ENCODE measurements at regions not wholly inside any gene's neighbourhood (a gene's known extent, or its start where the extent isn't known, plus 50 kb on each side); places are given as distances from the start of the nearest gene placed in this dataset.

GRCh38 chr7:11302121-11302520, 328.4 kb downstream of the PHF14 start:
- no peak overlapping the region for H3K27ac ChIP-seq (ENCODE audit: extremely low read depth, low read depth, low read length)
- H3K4me2 ChIP-seq (ENCODE audit: insufficient read depth, low read length) = no peak overlapping the region
- no peak overlapping the region for H2AFZ ChIP-seq (ENCODE audit: low read depth, low read length)
- no peak overlapping the region for H3K4me3 ChIP-seq
- no peaks in the 10 kb centered on the region for H3K9me1 ChIP-seq (ENCODE audit: control insufficient read depth, insufficient read depth, low read length)
- no peaks in the 10 kb centered on the region for H3K4me1 ChIP-seq (replicated peaks in 1 of 2; ENCODE audit: control insufficient read depth in 2 of 2, insufficient read depth in 2 of 2, low read length in 2 of 2)
- intact Hi-C loops (cut with micrococcal nuclease) = no loop called here
- CTCF ChIA-PET (ENCODE audit: low intra/inter-chr PET ratio) = no interaction called here
- no peaks in the 10 kb centered on the region for H3K36me3 ChIP-seq (ENCODE audit: control insufficient read depth, insufficient read depth, low read length)
- no peaks in the 10 kb centered on the region for H3K9me3 ChIP-seq (replicated peaks; ENCODE audit: control insufficient read depth, insufficient read depth, low read depth, low read length)
- FAIRE-seq = no peak
- ATAC-seq = no peak
- BruUV-seq (replicated peaks) = no TSS peak
- TF ChIP-seq C11orf30 (IDR thresholded peaks at IDR 0.05; ENCODE audit: low read depth) (0 out of 2 replicates have a peak, but pooled peaks have one; percentile 24), HSF4 (CRISPR knock-in tag; IDR thresholded peaks at IDR 0.05; ENCODE audit: borderline replicate concordance) (no peak), HDAC3 (IDR thresholded peaks at IDR 0.05; ENCODE audit: borderline replicate concordance, partially characterized antibody) (no peak), RAD51 (IDR thresholded peaks at IDR 0.05; ENCODE audit: borderline replicate concordance, low read depth) (no peak), ZBTB49 (CRISPR knock-in tag; IDR thresholded peaks at IDR 0.05; ENCODE audit: borderline replicate concordance) (no peak), ZSCAN29 (IDR thresholded peaks at IDR 0.05) (no peak), TRIM24 (IDR thresholded peaks at IDR 0.05) (no peak), MAFF (IDR thresholded peaks at IDR 0.05; ENCODE audit: low read length) (peak; percentile 17; the same call in 1 of the 2 replicates), ZNF764 (CRISPR knock-in tag; IDR thresholded peaks at IDR 0.05; ENCODE audit: low read depth) (no peak), ZNF316 (IDR thresholded peaks at IDR 0.05) (peak; percentile 63), HNRNPUL1 (IDR thresholded peaks at IDR 0.05; ENCODE audit: low read length) (no peak), CTBP1 (IDR thresholded peaks at IDR 0.05; ENCODE audit: borderline replicate concordance) (no peak), CAMTA2 (CRISPR knock-in tag; conservative IDR thresholded peaks at IDR 0.05) (no peak), MAFK (IDR thresholded peaks at IDR 0.05; ENCODE audit: low read length) (0 out of 2 replicates have a peak, but pooled peaks have one; percentile 25)
- DNase-seq (ENCODE audit: extremely low read depth in 1 of 4, low spot score in 3 of 4) = no peak
- no peak overlapping the region for H3K9ac ChIP-seq (ENCODE audit: insufficient read depth in 1 of 2, low read depth in 2 of 2, low read length in 2 of 2)
- in situ Hi-C loops (cut with MboI) = no loop called here
- H3K79me2 ChIP-seq (ENCODE audit: control insufficient read depth, insufficient read depth, low read length) = no peaks in the 10 kb centered on the region
- H4K20me1 ChIP-seq (replicated peaks; ENCODE audit: control insufficient read depth, insufficient read depth, low read length) = no peaks in the 10 kb centered on the region
- no peaks in the 10 kb centered on the region for H3K27me3 ChIP-seq (ENCODE audit: control insufficient read depth in 2 of 2, insufficient read depth in 2 of 2, low read length in 2 of 2)
- POLR2A ChIA-PET = no interaction called here
